ENCODE measurements at regions not wholly inside any gene's neighbourhood (a gene's known extent, or its start where the extent isn't known, plus 50 kb on each side); places are given as distances from the start of the nearest gene placed in this dataset.

- Histone ChIP-seq H3K36me3 (replicated peaks in 1 of 2) (no peaks in the 10 kb centered on the region), H3K27ac (no peak overlapping the region), H3K27me3 (no peaks in the 10 kb centered on the region), H3K4me1 (replicated peaks in 1 of 2) (peaks cover 0 to 15% of the 10 kb centered on the region in 2 donors), H3K9me3 (replicated peaks in 1 of 3) (no peaks in the 10 kb centered on the region), H3K4me3 (no peak overlapping the region)
- no peak for DNase-seq
- no peak for TF ChIP-seq POLR2A (IDR thresholded peaks at IDR 0.05)
- TF ChIP-seq CTCF (IDR thresholded peaks at IDR 0.05): no peak
- intact Hi-C loops (cut with DNase I): no loop called here
- 89 to 93% (median 91%) methylated on average over 7 of the region's 7 CpGs for WGBS, 4 donors
Measured at GRCh38 chr6:139530561-139530960, 156.1 kb upstream of the CITED2 start.

- TF ChIP-seq CTCF (IDR thresholded peaks at IDR 0.05) (no peak), POLR2A (IDR thresholded peaks at IDR 0.05) (no peak)
- 71 to 88% (median 86%) methylated on average over 1 of the region's 1 CpG for WGBS, 4 donors
- Histone ChIP-seq H3K36me3 (replicated peaks in 1 of 2) (no peaks in the 10 kb centered on the region), H3K4me1 (replicated peaks in 1 of 2) (peaks cover 0 to 13% of the 10 kb centered on the region in 2 donors), H3K4me3 (no peak overlapping the region), H3K27me3 (no peaks in the 10 kb centered on the region), H3K9me3 (replicated peaks in 1 of 3) (no peaks in the 10 kb centered on the region), H3K27ac (no peak overlapping the region)
- intact Hi-C loops (cut with DNase I): no loop called here
- DNase-seq: no peak
Measured at GRCh38 chr6:139529420-139529819, 155.0 kb upstream of the CITED2 start.

- Histone ChIP-seq H3K27ac (no peak overlapping the region), H3K9me3 (replicated peaks in 1 of 3) (no peaks in the 10 kb centered on the region), H3K27me3 (no peaks in the 10 kb centered on the region), H3K4me3 (no peak overlapping the region), H3K36me3 (replicated peaks in 1 of 2) (no peaks in the 10 kb centered on the region), H3K4me1 (replicated peaks in 1 of 2) (peaks cover 0 to 6% of the 10 kb centered on the region in 2 donors)
- no peak for TF ChIP-seq POLR2A (IDR thresholded peaks at IDR 0.05)
- TF ChIP-seq CTCF (IDR thresholded peaks at IDR 0.05): no peak
- WGBS, 4 donors: 81 to 89% (median 85%) methylated on average over 2 of the region's 2 CpGs
- no peak for DNase-seq
- intact Hi-C loops (cut with DNase I): no loop called here
Measured at GRCh38 chr6:139528471-139528870, 154.0 kb upstream of the CITED2 start.

GRCh38 chr6:139525415-139525814 lies 151.0 kb upstream of the CITED2 start:
- WGBS, 4 donors: 49 to 68% (median 63%) methylated on average over 2 of the region's 2 CpGs
- no peak for TF ChIP-seq CTCF (IDR thresholded peaks at IDR 0.05)
- no peak for TF ChIP-seq POLR2A (IDR thresholded peaks at IDR 0.05)
- intact Hi-C loops (cut with DNase I): no loop called here

More at GRCh38 chr6:139525415-139525814, 151.0 kb upstream of the CITED2 start:
- H3K27me3 ChIP-seq: no peaks in the 10 kb centered on the region
- H3K9me3 ChIP-seq (replicated peaks in 1 of 3): no peaks in the 10 kb centered on the region
- H3K4me1 ChIP-seq (replicated peaks in 1 of 2): no peaks in the 10 kb centered on the region
- H3K4me3 ChIP-seq: no peak overlapping the region
- H3K27ac ChIP-seq: no peak overlapping the region
- H3K36me3 ChIP-seq (replicated peaks in 1 of 2): no peaks in the 10 kb centered on the region
- no peak for DNase-seq
